GM10248 (cell line): ENCODE measurements at regions not wholly inside any gene's neighbourhood (a gene's known extent, or its start where the extent isn't known, plus 50 kb on each side); places are given as distances from the start of the nearest gene placed in this dataset.

Experiments
- CTCF ChIA-PET: fragments of 300-600 bp; sonication (Branson Sonifier 250); formaldehyde crosslinking; extraction: SDS; loops from one replicate; lab custom pipeline; 2021; ENCODE audit warnings: antibody characterized with exemption; lab: Yijun Ruan, JAX
- POLR2A ChIA-PET: fragments of 350-650 bp; sonication (Branson Sonifier 250); formaldehyde crosslinking; extraction: SDS; loops from one replicate; lab custom pipeline; 2020; ENCODE audit warnings: antibody characterized with exemption; lab: Yijun Ruan, JAX
- DNase-seq: peaks from one replicate; pipeline ENCODE4 v3.0.0; 2012; ENCODE audit errors: extremely low spot score
- CTCF ChIP-seq: IDR thresholded peaks from 2 replicates; pipeline ENCODE4 v1.5.1; 2012; ENCODE audit warnings: mild to moderate bottlenecking, low read depth; ENCODE audit errors: extremely low read depth, missing control alignments, control extremely low read depth

DNA sequence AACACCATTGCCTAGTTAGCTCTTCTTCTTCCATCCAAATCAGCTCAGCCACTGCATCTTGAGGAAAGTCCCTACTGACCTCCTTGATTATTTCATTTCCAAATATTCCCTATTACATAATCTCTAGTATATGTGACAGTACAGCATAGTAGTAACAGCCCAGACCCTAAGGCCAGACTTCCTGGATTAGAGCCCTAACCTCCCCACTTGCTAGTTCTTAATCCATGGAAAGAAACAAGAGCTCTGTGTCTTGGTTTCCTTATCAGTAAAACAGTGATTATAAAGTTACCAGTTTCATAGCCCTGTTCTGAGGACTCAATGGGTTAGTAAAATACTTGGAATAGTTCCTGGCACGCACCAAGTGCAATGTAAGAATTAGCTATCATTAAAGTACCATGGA is 153.0 kb downstream of the RAP2A start:
- no peak for DNase-seq
- ChIA-PET CTCF (interaction anchor here (1.3 to 1.8 kb wide), 3 partner anchors 8 to 477 kb away, joined by 3 to 6 read pairs (median 5); no protein-coding TSS in a partner anchor), POLR2A (no interaction called here)
- no peak for TF ChIP-seq CTCF

DNA sequence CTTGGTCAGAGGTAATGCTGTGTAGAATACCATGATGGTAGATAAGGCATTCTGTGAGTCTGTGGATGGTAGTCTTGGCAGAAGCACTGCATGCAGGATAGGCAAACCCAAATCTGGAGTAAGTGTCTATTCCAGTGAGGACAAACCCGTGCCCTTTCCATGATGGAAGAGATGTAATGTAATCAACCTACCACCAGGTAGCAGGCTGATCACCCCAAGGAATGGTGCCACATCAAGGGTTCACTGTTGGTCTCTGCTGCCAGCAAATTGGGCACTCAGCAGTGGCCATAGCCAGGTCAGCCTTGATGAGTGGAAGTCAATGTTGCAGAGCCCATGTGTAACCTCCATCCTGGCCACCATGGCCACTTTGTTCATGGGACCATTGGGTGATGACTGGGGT is 155.0 kb downstream of the RAP2A start:
- no peak for DNase-seq
- no peak for TF ChIP-seq CTCF
- CTCF ChIA-PET: no interaction called here
- POLR2A ChIA-PET: no interaction called here

DNA sequence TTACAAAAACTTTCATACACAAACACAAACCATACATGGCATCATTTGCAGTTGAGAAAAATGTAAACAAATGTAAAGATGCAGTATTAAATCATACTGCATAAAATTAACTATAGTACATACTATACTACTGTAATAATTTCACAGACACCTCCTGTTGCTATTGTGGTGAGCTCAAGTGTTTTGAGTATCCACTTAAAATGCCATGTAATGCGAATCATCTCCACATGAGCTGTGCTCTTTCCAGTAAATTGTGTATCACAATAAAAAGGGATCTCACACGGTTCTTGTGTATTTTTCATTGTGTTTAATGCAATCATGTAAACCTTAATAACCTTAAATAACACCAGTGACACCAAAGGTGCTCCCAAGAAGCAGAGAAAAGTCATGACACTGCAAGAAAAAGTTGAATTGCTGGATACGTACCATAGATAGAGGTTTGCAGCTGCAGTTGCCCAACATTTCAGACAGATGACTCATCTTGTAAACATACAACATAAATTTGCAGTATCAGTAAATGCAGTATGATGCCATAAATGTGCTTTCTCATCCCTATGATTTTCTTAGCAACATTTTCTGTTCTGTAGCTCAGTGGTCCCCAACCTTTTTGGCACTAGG is 166.6 kb downstream of the RAP2A start:
- no peak for DNase-seq
- CTCF ChIA-PET: interaction anchor here (1.0 kb wide), 1 partner anchor 8 kb away, joined by 3 read pairs; no protein-coding TSS in a partner anchor
- TF ChIP-seq CTCF: no peak
- POLR2A ChIA-PET: no interaction called here

DNA sequence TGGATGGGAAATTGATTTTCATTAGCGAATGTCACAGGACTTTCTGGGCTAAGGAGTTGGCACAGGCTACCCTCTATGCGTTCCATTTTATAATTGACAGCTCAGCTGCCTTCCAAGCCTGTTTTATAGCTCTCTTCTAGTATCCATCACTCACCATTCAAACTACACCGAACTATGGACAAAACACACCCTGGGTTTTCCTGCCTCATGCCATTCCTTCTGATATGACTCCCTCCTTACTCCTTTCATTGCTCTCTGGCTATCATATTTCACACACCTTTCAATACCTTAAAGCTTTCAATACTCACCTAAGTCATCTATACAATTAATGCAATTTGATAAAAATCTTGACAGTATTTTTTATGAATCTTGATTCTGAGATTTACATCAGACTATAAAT is 181.3 kb downstream of the RAP2A start:
- TF ChIP-seq CTCF: no peak
- POLR2A ChIA-PET: no interaction called here
- CTCF ChIA-PET: interaction anchor here (1.3 to 1.6 kb wide), 3 partner anchors 9 to 47 kb away, joined by 3 to 6 read pairs (median 3); no protein-coding TSS in a partner anchor
- DNase-seq: no peak

- CTCF ChIA-PET: interaction anchor here (1.3 kb wide), 1 partner anchor 46 kb away, joined by 3 read pairs; no protein-coding TSS in a partner anchor
- POLR2A ChIA-PET: no interaction called here
- DNase-seq: no peak
- no peak for TF ChIP-seq CTCF
These were observed 182.4 kb downstream of the RAP2A start for GRCh38 chr13:97616385-97616784.

DNA sequence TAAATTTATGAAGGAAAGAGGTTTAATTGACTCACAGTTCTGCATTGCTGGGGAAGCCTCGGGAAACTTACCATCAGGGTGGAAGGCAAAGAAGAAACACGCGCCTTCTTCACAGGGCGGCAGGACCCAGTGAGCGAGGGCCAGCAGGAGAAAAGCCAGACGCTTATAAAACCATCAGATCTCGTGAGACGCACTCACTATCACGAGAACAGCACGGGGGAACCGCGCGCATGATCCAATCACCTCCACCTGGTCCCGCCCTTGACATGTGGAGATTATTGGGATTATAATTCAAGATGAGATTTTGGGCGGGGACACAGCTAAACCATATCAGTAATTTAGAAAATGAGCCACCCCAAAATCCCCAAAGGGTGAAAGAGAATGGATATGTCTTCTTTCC is 187.1 kb downstream of the RAP2A start:
- POLR2A ChIA-PET: no interaction called here
- DNase-seq: no peak
- CTCF ChIA-PET: no interaction called here
- no peak for TF ChIP-seq CTCF
